BE2C (cell line): ENCODE measurements at regions not wholly inside any gene's neighbourhood (a gene's known extent, or its start where the extent isn't known, plus 50 kb on each side); places are given as distances from the start of the nearest gene placed in this dataset.

Experiments used
- DNase-seq: peaks from one replicate; pipeline ENCODE4 v3.0.0-alpha.2; 2020
- H3K27me3 ChIP-seq: fragments of 250-450 bp; sonication (Bioruptor Pico); 2 replicates; pipeline ENCODE4 v1.5.1; 2020; ENCODE audit warnings: mild to moderate bottlenecking
- H3K36me3 ChIP-seq: fragments of 250-450 bp; sonication (Bioruptor Pico); 2 replicates; pipeline ENCODE4 v1.5.1; 2020; ENCODE audit warnings: mild to moderate bottlenecking
- H3K4me1 ChIP-seq: fragments of 250-450 bp; sonication (Bioruptor Pico); 2 replicates; pipeline ENCODE4 v1.5.1; 2020
- H3K4me3 ChIP-seq: 2 replicates; pipeline ENCODE4 v1.5.1; 2011; ENCODE audit warnings: low read depth, low read length
- H3K9me3 ChIP-seq: fragments of 250-450 bp; sonication (Bioruptor Pico); 2 replicates; pipeline ENCODE4 v1.5.1; 2020
- CTCF ChIP-seq: IDR thresholded peaks from 2 replicates; pipeline ENCODE4 v1.5.1; 2012; ENCODE audit warnings: mild to moderate bottlenecking, low read depth, low read length

GRCh38 chr12:102595315-102595714 is 115.0 kb upstream of the IGF1 start:
- Histone ChIP-seq H3K4me3 (no peak overlapping the region), H3K9me3 (no peaks in the 10 kb centered on the region), H3K27me3 (no peaks in the 10 kb centered on the region), H3K4me1 (no peaks in the 10 kb centered on the region), H3K36me3 (no peaks in the 10 kb centered on the region)
- no peak for DNase-seq
- no peak for TF ChIP-seq CTCF

- H3K4me3 ChIP-seq = no peak overlapping the region
- DNase-seq = no peak
- no peak for TF ChIP-seq CTCF
- no peaks in the 10 kb centered on the region for H3K36me3 ChIP-seq
- H3K27me3 ChIP-seq = no peaks in the 10 kb centered on the region
- H3K9me3 ChIP-seq = no peaks in the 10 kb centered on the region
- H3K4me1 ChIP-seq = no peaks in the 10 kb centered on the region
Measured at GRCh38 chr12:102593134-102593533, 112.8 kb upstream of the IGF1 start.

GRCh38 chr12:102592134-102592533 is 111.8 kb upstream of the IGF1 start:
- no peak for DNase-seq
- no peaks in the 10 kb centered on the region for H3K4me1 ChIP-seq
- H3K4me3 ChIP-seq = no peak overlapping the region
- H3K9me3 ChIP-seq = no peaks in the 10 kb centered on the region
- no peaks in the 10 kb centered on the region for H3K27me3 ChIP-seq
- TF ChIP-seq CTCF = no peak
- no peaks in the 10 kb centered on the region for H3K36me3 ChIP-seq

- Histone ChIP-seq H3K4me3 (no peak overlapping the region), H3K4me1 (no peaks in the 10 kb centered on the region), H3K9me3 (no peaks in the 10 kb centered on the region), H3K27me3 (no peaks in the 10 kb centered on the region), H3K36me3 (no peaks in the 10 kb centered on the region)
- TF ChIP-seq CTCF = no peak
- DNase-seq = no peak
Measured at GRCh38 chr12:102573237-102573636, 92.9 kb upstream of the IGF1 start.

DNA sequence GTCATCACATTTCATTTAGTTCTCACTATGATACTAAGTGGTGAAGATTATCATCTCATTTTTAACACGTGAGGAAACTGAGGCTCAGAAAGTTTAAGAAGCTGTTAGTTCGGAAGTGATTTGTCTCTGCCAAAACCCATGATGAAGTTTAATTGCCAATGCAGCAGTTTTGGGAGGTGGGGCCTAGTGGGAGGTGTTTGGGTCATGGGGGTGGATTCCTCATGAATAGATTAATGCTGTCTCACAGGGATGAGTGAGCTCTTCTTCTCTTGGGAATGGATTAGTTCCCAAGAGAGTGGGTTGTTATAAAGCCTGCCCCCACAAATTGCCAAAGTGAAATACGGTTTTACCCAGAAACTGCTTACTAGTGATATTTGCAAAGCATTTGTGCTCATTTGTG is 91.5 kb upstream of the IGF1 start:
- no peaks in the 10 kb centered on the region for H3K27me3 ChIP-seq
- no peak for TF ChIP-seq CTCF
- H3K4me1 ChIP-seq = no peaks in the 10 kb centered on the region
- H3K9me3 ChIP-seq = no peaks in the 10 kb centered on the region
- no peak overlapping the region for H3K4me3 ChIP-seq
- H3K36me3 ChIP-seq = no peaks in the 10 kb centered on the region
- DNase-seq = no peak

DNA sequence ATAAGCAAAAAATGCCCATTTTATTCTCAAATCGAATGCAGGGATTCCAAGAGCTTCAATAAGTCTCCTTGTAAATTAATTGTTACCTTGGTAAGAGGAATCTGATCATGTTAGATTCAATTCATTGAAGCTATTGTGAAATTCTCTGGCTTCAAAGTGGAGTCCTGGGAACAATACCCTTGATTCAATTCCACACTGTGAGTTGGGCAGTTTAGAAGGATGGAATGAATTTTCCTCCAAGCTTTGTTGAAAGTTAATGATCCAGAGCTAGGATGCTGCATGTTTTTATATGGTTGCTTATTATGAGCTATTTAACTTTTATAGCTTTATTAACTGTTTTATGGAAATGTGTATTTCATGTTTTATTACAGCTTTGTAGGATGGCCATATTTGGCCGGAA is 89.9 kb upstream of the IGF1 start:
- H3K4me3 ChIP-seq = no peak overlapping the region
- no peaks in the 10 kb centered on the region for H3K27me3 ChIP-seq
- H3K9me3 ChIP-seq = no peaks in the 10 kb centered on the region
- no peaks in the 10 kb centered on the region for H3K4me1 ChIP-seq
- no peaks in the 10 kb centered on the region for H3K36me3 ChIP-seq
- DNase-seq = no peak
- TF ChIP-seq CTCF = no peak
